ENCODE measurements at regions not wholly inside any gene's neighbourhood (a gene's known extent, or its start where the extent isn't known, plus 50 kb on each side); places are given as distances from the start of the nearest gene placed in this dataset.

DNA sequence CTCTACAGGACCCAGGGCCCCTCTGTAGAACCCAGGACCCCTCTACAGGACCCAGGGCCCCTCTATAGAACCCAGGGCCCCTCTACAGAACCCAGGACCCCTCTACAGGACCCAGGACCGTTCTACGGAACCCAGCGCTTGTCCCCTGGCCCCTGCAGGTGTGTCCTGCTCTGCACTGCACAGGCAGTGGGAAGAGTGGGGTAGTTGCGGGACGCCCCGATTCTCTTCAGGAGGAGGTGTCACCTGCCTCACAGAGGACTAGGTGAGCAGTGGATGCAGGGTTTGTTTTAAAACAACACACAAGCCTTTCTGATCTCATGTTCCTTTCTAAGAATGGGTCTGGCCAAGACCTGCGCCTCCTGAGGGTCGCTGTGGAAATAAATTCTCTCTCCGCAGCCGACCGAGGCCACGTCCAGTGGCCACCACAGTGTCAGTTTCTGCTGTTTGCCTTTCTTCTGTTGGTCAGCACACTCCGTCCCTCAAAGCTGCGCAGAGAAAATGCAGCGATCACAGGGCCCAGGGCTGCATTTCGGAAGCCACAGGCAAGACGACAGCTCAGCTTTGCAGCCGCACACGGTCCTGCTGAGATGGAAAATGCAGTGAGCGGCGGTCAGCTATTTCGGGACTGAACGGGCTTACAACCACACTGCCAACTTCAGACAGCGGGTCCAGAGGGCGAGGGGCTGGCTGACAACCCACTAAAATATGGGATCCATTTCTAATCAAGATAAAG lies 135.2 kb downstream of the DLL1 start:
- H3K4me3 ChIP-seq: no peak overlapping the region
- H3K9me3 ChIP-seq: no peaks in the 10 kb centered on the region
- H3K27me3 ChIP-seq: no peaks in the 10 kb centered on the region
- TF ChIP-seq, protein P1, sequence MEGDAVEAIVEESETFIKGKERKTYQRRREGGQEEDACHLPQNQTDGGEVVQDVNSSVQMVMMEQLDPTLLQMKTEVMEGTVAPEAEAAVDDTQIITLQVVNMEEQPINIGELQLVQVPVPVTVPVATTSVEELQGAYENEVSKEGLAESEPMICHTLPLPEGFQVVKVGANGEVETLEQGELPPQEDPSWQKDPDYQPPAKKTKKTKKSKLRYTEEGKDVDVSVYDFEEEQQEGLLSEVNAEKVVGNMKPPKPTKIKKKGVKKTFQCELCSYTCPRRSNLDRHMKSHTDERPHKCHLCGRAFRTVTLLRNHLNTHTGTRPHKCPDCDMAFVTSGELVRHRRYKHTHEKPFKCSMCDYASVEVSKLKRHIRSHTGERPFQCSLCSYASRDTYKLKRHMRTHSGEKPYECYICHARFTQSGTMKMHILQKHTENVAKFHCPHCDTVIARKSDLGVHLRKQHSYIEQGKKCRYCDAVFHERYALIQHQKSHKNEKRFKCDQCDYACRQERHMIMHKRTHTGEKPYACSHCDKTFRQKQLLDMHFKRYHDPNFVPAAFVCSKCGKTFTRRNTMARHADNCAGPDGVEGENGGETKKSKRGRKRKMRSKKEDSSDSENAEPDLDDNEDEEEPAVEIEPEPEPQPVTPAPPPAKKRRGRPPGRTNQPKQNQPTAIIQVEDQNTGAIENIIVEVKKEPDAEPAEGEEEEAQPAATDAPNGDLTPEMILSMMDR (IDR thresholded peaks at IDR 0.05): no peak
- no peak for TF ChIP-seq POLR2A (IDR thresholded peaks at IDR 0.05)
- DNase-seq: no peak
- no peaks in the 10 kb centered on the region for H3K36me3 ChIP-seq (ENCODE audit: low read depth, missing control alignments)
- 89 to 93% methylated on average over 25 of the region's 25 CpGs for WGBS, 2 donors
- H3K4me1 ChIP-seq: peaks cover 7% of the 10 kb centered on the region
- intact Hi-C loops (cut with DNase I; ENCODE audit: low total_unique reads): no loop called here
- no peak overlapping the region for H3K27ac ChIP-seq

DNA sequence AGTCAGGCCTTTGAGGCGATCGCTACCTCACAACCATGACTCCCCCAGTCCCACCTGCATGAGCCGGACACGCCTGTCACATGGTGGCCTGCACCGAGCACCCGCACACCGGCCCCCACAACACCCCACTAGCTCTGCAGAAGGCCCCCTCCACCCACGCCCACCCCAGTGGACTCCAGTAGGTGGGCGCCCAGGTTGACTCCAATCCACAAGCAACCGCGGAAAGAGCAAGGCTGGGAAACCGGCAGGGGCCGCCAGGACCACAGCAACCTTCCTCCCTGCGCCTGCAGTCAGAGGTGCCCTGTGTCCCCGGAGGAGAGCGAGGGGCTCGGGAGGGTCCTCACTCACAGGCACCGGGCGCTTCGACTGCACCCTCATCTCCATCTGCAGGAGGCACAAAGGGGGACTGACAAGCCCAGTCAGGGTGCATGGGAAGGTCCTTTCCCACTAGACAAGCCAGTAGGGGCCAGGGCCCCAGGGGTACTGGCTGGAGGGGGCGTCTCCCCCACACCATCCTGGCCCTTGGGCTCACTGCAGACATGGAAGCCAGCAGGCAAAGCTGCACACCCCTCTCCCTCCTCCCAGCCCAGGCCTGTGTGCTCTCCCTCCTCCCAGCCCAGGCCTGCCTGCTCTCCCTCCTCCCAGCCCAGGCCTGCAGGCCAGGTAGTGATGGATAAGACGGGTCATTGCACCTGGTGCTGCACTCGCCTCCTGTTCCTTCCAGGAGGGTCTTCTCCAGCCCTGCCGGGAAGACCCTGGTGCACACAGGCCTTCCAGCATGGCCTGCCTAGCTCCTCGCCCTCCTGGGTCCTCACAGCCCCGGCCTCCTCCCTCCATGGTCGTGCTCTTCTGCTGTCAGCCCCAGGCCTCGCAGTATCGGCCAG lies 137.2 kb downstream of the DLL1 start:
- TF ChIP-seq POLR2A (IDR thresholded peaks at IDR 0.05): no peak
- no peaks in the 10 kb centered on the region for H3K27me3 ChIP-seq
- WGBS, 2 donors: 85 to 91% methylated on average over 15 to 27 of the region's 29 CpGs
- intact Hi-C loops (cut with DNase I; ENCODE audit: low total_unique reads): no loop called here
- no peak overlapping the region for H3K27ac ChIP-seq
- no peak overlapping the region for H3K4me3 ChIP-seq
- peaks cover 7% of the 10 kb centered on the region for H3K4me1 ChIP-seq
- no peaks in the 10 kb centered on the region for H3K9me3 ChIP-seq
- no peak for DNase-seq
- no peaks in the 10 kb centered on the region for H3K36me3 ChIP-seq (ENCODE audit: low read depth, missing control alignments)

DNA sequence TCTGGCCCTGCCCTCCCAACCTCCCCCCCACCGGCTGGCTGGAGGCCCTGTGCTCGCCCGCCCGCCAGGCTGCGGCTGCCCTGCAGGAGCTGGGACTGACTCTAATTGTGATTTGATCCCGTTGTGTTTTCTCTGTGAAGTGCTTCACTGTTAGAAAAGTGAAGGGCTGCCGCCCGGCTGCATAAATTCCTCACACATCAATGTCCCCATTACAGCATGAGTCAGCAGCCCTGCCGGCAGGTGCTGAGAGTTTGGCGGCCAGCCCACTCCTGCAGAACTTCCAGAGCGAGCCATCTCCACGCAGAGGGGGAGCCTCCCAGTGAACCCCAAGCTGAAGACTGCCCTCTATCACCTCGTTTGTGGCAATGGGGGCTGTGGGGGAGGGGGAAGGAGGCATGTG lies 137.9 kb downstream of the DLL1 start:
- no peak overlapping the region for H3K4me3 ChIP-seq
- H3K27ac ChIP-seq: no peak overlapping the region
- H3K27me3 ChIP-seq: no peaks in the 10 kb centered on the region
- no peaks in the 10 kb centered on the region for H3K36me3 ChIP-seq (ENCODE audit: low read depth, missing control alignments)
- no peaks in the 10 kb centered on the region for H3K9me3 ChIP-seq
- 60 to 67% methylated on average over 1 to 13 of the region's 13 CpGs for WGBS, 2 donors
- TF ChIP-seq, protein P1 (IDR thresholded peaks at IDR 0.05): no peak
- TF ChIP-seq POLR2A (IDR thresholded peaks at IDR 0.05): no peak
- intact Hi-C loops (cut with DNase I; ENCODE audit: low total_unique reads): no loop called here
- peaks cover 7% of the 10 kb centered on the region for H3K4me1 ChIP-seq
- no peak for DNase-seq

DNA sequence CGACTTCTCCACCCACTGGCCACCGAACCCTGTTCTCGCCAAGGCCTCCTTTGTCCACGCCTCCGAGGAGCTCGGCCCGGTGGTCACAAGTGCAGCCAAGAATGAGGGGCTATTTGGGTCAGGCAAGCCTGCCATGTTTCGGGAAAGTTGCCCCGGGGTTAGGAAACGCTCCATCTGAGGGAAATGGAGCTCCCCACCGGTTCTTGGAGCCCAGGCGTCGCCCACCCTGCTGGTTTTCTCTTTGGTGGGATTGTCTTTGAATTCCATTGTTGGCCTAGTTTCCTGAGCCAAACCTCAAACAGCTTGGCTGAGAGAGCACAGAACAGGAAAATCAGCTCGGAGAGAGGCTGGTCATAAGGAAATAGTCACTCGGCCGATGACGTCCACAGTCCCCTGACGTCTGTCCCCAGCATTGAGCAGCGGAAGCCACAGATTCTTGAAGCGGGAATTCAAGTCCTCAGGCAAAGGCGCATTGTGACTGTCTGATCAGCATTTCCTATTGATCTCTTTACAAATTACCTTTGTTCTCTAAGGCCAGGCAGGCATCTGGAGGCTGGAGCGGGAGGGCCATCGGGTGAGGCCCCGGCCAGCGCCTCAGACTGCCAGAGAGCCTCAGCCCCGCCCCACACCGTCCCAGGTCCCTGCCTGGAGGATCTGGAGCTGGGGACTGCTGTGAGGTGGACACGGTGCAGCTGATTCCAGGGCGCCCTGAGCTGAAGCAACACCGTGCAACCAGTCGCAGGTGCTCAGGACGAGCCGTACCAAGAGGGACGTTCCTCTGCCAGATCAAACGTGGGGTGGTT lies 138.6 kb downstream of the DLL1 start:
- peak overlapping the region; percentile 25 to 81 for H3K27ac ChIP-seq

More for the DNA sequence above, 138.6 kb downstream of the DLL1 start:
- intact Hi-C loops (cut with DNase I; ENCODE audit: low total_unique reads): no loop called here
- Histone ChIP-seq H3K9me3 (no peaks in the 10 kb centered on the region), H3K4me3 (no peak overlapping the region), H3K27me3 (no peaks in the 10 kb centered on the region), H3K36me3 (ENCODE audit: low read depth, missing control alignments) (no peaks in the 10 kb centered on the region), H3K4me1 (peaks cover 13% of the 10 kb centered on the region)
- no peak for DNase-seq
- WGBS, 2 donors: 70 to 75% methylated on average over 23 to 35 of the region's 35 CpGs
- no peak for TF ChIP-seq POLR2A (IDR thresholded peaks at IDR 0.05)
- TF ChIP-seq, protein P1 (IDR thresholded peaks at IDR 0.05): no peak

Data from testis (tissue), 2 donors.